Islet of Langerhans (tissue), 1 donor: ENCODE measurements at regions not wholly inside any gene's neighbourhood (a gene's known extent, or its start where the extent isn't known, plus 50 kb on each side); places are given as distances from the start of the nearest gene placed in this dataset.
A peak's percentile ranks its signal among the peaks of the same experiment; 100 is the strongest.
"Not testable (repeated sequence)": the region's sequence is repeated elsewhere in the genome, so short reads cannot be mapped to it uniquely, and the experiment has no call there.

Experiments
- FAIRE-seq: peaks from one replicate; lab custom pipeline; 2011; peaks lifted over from hg19 to GRCh38; lab: Jason Lieb, UNC

- no peak for FAIRE-seq
Observed at GRCh38 chr3:34131091-34131490, 332.7 kb downstream of the PDCD6IP start.

DNA sequence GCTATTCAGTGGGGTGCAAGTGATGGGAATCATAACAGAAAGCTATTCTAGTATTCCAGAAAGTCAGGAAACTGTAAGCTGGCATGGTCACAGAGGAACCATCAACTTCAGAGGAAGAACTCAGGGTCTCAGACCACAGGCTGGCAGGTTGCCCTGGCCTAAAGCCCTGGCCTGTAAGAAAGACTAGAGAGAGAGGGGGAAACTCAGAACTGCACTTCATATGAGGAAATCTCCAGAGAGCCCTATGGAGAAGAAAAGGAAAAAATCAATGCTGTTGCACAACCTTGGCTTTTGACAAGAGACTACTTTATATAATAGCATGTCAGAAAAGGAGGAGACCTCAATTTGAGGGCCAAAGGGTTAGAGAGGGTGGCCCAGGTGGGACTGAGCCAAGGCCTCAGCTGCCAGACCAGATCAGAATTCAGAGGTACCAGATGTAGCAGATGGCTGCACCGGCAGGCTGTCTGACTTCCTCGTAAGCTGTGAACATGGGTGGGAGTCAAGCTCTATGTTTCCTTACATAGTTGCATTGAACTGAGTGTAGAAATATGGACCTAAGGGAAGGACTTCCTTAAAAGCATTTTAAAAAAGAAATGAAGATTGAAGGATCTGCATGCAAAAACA, 333.8 kb downstream of the PDCD6IP start:
- no peak for FAIRE-seq

DNA sequence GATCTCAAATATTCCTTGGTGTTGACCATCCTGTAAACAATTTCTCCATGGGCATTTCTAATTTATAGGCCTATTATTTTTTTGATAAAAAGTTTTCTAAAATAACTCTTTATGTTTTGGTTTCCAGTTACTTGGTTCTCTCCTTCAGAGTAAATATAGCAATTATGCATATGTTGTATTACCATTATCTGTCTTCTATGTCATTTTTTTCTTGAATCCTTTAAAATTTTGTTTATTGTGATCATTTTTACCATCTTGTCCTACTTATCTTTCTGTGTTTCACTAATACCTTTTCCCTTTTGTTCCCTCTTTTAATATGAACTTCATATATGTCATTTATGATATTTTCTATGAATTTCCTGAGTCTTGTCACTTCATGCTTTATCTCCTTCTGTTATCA, 341.1 kb downstream of the PDCD6IP start:
- FAIRE-seq: no peak

DNA sequence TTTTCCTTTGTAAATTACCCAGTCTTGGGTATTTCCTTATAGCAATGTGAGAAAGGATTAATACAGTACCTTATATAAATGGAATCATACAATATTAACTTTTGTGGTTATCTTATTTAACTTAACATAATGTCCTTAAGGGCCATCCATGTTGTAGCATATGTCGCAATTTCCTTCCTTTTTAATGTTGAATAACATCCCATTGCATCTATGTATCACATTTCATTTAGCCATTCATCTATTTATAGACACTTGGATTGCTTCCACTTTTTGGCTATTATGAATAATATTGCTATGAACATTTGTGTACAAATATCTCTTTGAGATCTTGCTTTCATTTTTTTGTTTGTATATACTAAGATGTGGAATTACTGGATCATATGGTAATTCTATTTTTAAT, 342.2 kb downstream of the PDCD6IP start:
- FAIRE-seq: no peak

DNA sequence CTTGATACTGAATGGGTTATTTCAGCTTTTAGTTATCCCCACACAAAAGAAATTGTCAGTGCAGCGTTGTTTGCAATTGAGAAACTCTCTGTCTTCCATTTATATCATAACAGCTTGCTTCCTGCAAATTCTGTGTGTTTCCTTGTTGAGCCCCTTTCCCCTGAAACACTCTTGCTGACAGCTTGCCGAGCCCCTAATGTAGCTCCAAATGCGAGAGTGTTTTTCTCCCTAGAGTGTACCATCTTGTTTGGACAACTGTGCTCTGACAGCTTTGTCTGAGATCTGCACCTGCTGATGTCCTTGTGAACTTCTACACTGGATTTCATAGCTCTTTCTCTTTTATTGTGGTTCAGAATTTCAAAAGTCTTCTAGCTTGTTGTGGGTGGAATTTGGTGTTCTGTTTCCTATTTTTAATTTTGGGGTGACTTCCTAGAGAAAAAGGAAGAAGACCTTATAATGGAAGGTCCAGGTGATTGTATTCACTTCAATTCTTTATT, 343.5 kb downstream of the PDCD6IP start:
- no peak for FAIRE-seq

DNA sequence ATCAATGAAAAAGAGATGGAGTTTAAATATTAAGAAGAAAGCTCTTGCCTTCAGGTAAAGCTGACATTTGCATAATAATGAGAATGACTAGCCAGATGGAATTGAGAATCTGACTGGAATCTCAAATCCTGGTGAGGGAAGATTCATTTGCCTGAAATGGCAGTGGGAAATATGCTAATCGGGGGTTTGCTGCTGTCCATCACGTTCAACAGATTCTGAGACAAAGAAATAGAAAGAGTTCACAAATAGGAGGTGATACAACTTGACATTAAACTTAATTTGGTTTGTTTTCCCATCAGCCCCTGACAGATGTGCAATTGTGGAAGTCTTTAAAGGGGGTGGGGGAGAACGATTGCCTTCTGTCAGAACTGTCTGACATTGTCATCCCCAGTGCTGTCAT, 347.4 kb downstream of the PDCD6IP start:
- FAIRE-seq: no peak

DNA sequence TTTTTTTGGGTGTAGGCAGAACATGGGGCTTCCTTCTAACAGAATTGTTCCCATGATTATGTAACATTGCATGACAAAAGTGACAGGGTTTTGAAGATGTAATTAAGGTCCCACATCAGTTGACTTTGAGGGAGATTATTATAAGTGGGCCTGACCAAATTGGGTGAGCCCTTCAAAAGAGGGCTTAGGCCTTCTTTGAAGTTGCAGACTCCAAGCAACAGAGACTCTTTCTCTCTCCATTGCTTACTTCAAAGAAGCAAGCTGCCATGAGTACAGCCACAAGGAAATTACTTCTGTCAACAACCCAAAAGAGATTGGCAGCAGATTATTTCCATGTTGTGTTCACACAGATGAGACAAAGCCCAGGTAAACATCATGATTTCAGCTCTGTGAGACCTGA, 348.2 kb downstream of the PDCD6IP start:
- no peak for FAIRE-seq

DNA sequence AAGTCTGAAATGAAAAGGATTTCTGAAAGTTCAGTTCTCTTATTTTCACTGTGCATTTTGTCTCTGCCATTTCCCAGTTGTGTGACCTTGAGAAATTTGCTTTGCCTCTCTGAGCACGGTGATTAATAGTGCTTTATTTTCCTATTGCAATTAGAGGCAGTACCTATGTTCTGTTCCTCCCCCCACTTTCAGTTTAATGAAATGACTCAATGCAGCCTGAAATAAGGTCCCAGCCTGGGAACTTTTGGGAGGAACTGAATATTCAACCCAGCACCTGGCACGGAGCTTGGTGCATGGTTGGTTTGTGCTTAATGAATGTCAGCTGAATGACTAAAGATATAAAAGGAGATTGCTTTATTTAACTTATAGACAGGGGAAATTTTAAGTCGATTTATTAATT, 352.6 kb downstream of the PDCD6IP start:
- no peak for FAIRE-seq

DNA sequence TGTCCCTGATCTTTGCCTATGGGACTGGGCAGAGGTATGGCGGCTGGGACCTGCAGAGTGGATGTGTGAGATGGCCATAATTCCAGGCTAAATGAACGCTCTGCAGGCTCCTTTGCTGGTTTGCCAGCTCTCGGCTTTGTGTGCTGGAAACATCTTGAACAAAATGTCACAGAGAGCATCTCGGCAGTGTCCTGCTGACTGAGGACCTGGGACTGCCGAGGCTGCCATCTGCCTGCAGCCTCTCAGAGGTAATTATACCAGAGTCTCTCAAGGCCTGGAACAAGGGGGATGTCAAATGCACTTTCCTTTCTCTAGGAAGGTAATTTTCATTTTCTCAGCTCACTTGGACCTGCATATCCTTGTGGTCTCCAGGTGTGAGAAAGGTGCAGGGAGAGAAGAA, 354.2 kb downstream of the PDCD6IP start:
- FAIRE-seq: no peak

DNA sequence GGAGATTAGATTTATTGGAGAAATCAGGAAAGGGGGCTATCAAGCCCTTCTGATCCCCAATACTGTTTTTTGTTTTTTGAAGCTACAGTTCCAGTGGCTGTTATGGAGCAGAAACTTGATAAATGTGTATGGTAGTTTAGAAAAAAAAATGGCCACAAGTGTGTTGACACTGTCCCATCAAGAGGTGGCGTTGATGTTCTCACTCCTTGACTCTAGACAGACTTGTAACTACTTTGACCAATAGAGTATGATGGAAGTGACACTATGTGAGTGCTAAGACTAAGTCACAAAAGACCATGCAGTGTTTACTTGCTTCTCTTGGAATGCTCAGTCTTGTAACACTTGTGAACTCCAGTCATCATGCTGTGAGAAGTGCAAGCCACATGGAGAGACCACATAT, 356.7 kb downstream of the PDCD6IP start:
- no peak for FAIRE-seq

- FAIRE-seq: no peak
Observed at GRCh38 chr3:34155666-34156065, 357.2 kb downstream of the PDCD6IP start.

DNA sequence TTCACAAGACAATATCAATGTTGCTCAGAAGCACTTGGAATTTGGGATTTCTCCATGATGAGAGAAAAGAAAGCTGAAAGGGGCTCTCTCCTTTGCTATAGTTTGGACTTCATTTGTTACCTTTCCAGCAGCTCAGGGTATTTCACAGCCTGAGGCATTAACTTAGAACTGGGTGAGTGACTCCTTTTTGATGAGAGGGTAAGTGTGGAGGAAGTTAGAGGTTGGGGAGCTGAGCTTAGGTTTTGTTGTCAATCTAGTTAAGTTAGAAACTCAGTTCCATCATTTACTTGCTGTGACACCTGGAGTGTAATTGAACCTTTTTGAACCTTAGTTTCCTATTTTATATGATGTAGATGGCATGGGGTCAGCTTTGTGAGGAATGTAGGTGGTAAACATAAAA, 359.1 kb downstream of the PDCD6IP start:
- no peak for FAIRE-seq

DNA sequence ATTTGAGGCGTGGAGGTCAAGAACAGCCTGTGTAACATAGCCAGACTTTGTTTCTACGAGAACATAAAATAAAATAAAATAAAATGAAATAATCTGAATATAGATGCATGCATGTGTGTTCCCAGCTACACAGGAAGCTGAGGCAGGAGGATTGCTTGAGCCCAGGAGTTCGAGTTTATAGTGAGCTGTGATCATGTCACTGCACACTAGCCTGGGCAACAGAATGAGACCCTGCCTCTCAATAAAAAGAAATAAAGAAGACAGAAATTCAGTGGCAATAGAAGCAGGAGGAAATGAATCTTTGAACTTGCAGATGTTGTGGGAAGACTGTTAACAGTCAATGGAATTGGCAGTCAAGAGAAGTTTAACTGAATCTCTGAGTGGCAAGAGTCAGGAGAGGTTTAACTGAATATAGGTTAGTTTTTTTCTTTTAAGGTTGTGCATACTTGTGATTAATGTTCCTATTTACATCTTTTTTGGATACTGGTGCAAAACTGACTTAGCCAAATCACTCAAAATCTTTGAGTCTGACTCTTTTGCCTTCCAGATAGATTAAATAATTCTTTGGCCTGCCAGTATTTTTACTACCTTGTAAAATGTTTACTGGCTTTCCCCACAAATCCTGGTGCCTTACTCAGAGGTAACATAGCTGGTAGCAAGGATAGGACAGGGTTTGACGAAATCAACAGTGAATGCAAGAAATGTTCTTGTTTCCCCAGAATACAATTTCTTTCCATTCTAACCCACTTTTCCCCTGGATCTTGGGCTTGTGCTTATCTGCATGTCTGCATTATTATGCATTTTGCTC, 361.4 kb downstream of the PDCD6IP start:
- FAIRE-seq: no peak

GRCh38 chr3:34169636-34170035, 371.2 kb downstream of the PDCD6IP start:
- not testable (repeated sequence) for FAIRE-seq

DNA sequence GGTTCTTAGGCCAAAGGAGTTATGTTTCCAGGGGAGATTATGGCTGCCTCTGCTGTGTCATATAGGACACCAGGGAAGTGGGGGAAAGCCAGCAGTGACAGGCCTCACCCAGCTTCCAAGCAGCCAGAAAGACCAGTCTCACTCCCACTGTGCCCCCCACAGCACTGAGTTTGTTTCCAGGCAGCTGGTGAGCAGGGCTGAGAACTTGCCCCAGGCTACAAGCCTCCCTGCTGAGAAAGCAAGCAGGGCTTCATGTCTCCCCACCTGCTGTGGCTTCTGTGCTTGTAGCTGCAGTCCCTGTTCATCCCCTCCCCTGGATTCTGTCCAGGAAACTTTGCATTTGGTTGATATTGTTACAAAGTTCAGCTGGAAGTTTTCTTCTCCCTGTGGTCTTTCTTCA, 376.3 kb downstream of the PDCD6IP start:
- no peak for FAIRE-seq

- FAIRE-seq: peak; percentile 98
Observed at GRCh38 chr3:34175636-34176176, 377.3 kb downstream of the PDCD6IP start.

DNA sequence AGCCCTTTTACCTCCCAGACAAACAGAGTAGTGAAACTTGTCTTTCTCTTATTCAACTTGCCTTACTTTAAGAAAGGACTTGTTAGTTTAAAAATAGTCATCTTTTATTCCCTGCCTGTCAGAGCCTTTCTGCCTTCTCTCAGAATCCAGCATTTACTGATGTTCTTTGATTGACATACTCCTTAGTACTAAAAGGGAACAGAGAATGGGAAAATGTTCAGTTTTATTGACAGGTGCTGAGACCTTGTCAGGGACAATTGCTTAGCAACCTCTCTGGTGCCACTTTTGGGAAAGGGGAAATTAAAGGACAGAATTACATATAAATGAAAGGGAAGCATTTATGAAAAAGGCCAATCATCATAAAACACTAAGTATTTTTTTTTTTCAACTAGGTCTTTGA, 378.3 kb downstream of the PDCD6IP start:
- FAIRE-seq: no peak

DNA sequence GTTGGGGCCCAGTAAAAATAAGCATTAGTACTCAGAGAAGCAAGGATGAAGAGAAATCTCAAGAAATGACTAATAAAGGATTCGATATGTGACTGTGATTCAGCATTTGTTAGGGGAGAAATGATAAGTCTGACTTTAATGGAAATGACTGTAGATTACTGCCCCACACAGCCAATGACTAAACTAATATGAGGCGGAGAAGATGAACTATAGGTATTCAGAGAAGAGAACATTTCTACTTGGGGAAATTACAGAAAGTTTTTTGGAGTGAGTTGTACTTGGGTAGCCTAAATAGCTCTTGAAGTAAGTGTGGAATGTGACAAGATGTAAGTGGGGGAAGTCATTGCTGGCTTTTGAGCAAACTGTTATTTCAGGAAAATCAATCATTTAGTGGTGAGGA, 380.0 kb downstream of the PDCD6IP start:
- no peak for FAIRE-seq

GRCh38 chr3:34179716-34180115, 381.3 kb downstream of the PDCD6IP start:
- FAIRE-seq: no peak

- FAIRE-seq: no peak
Observed at GRCh38 chr3:34180532-34180931, 382.1 kb downstream of the PDCD6IP start.

GRCh38 chr3:34183114-34183513, 384.7 kb downstream of the PDCD6IP start:
- no peak for FAIRE-seq

GRCh38 chr3:34183611-34184340, 385.3 kb downstream of the PDCD6IP start:
- FAIRE-seq: no peak

GRCh38 chr3:34185301-34185700, 386.9 kb downstream of the PDCD6IP start:
- no peak for FAIRE-seq
